Colonic mucosa (tissue), 4 donors: ENCODE measurements at regions not wholly inside any gene's neighbourhood (a gene's known extent, or its start where the extent isn't known, plus 50 kb on each side); places are given as distances from the start of the nearest gene placed in this dataset.
"Not testable (repeated sequence)": the region's sequence is repeated elsewhere in the genome, so short reads cannot be mapped to it uniquely, and the experiment has no call there.

Experiments used
- DNase-seq: peaks from one replicate; pipeline ENCODE4 v3.0.0-alpha.2; 2020
- H3K27ac ChIP-seq: fragments of 200-600 bp; one replicate; pipeline ENCODE4 v1.8.0; 2021
- H3K27me3 ChIP-seq: fragments of 200-600 bp; one replicate; pipeline ENCODE4 v1.8.0; 2021
- H3K36me3 ChIP-seq: fragments of 200-600 bp; one replicate; pipeline ENCODE4 v1.8.0; 2021
- H3K4me1 ChIP-seq: fragments of 200-600 bp; one replicate; pipeline ENCODE4 v1.8.0; 2021; ENCODE audit warnings: mild to moderate bottlenecking
- H3K4me3 ChIP-seq: fragments of 200-600 bp; one replicate; pipeline ENCODE4 v1.8.0; 2021
- H3K9ac ChIP-seq, 2 donors: one replicate each; pipeline ENCODE4 v1.7.0; 2013; ENCODE audit warnings: control low read depth in 2 of 2, low read depth in 2 of 2, low read length in 2 of 2
- H3K9me3 ChIP-seq: fragments of 200-600 bp; one replicate; pipeline ENCODE4 v1.8.0; 2021
- intact Hi-C: fragments of 100-400 bp; cut with DNase I; formaldehyde crosslinking; loops from one replicate; pipeline ENCODE4 v1.14.1; 2022
- TF ChIP-seq, protein P1 (sequence below): fragments of 200-600 bp; IDR thresholded peaks from one replicate; pipeline ENCODE4 v1.8.0; 2022; ENCODE audit warnings: antibody characterized with exemption, mild to moderate bottlenecking
- donor health status: healthy.
- donor health status: DM: no; HTN: no; CAD: no.
- donor health status: DM: no; HTN: no; CAD: no.

DNA sequence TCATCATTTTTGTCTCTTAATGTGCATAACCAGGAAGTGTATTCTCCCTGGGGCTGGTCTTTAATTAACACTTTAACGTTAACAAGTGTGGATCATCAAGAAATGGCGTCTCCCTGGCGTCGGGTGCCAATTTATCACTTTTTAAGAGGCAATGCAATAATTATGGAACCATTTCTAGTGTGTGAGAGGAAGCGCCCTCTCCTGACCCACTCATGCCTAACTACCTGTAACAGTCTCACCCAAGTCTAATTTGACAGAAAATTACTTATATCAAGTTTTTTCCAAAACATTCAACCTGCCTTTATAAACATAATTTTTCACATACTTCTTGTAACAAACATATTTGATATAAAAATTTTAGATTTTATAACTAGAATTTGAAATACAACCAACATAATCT is 905.3 kb upstream of the MDGA2 start:
- no peaks in the 10 kb centered on the region for H3K9me3 ChIP-seq
- no peak overlapping the region for H3K9ac ChIP-seq
- H3K4me3 ChIP-seq: no peak overlapping the region
- no peaks in the 10 kb centered on the region for H3K36me3 ChIP-seq
- intact Hi-C loops: no loop called here
- DNase-seq: no peak
- TF ChIP-seq, protein P1, sequence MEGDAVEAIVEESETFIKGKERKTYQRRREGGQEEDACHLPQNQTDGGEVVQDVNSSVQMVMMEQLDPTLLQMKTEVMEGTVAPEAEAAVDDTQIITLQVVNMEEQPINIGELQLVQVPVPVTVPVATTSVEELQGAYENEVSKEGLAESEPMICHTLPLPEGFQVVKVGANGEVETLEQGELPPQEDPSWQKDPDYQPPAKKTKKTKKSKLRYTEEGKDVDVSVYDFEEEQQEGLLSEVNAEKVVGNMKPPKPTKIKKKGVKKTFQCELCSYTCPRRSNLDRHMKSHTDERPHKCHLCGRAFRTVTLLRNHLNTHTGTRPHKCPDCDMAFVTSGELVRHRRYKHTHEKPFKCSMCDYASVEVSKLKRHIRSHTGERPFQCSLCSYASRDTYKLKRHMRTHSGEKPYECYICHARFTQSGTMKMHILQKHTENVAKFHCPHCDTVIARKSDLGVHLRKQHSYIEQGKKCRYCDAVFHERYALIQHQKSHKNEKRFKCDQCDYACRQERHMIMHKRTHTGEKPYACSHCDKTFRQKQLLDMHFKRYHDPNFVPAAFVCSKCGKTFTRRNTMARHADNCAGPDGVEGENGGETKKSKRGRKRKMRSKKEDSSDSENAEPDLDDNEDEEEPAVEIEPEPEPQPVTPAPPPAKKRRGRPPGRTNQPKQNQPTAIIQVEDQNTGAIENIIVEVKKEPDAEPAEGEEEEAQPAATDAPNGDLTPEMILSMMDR: no peak
- H3K27ac ChIP-seq: no peak overlapping the region
- H3K27me3 ChIP-seq: no peaks in the 10 kb centered on the region
- no peaks in the 10 kb centered on the region for H3K4me1 ChIP-seq

DNA sequence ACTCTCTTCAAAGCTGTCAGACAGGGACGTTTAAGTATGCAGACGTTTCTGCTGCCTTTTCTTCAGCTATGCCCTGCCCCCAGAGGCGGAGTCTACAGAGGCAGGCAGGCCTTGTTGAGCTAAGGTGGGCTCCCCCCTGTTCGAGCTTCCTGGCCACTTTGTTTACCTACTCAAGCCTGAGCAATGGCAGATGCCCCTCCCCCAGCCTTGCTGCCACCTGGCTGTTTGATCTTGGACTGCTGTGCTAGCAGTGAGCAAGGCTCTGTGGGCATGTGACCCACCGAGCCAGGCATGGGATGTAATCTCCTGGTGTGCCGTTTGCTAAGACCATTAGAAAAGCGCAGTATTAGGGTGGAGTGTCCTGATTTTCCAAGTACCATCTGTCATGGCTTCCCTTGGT is 900.4 kb upstream of the MDGA2 start:
- Histone ChIP-seq H3K9me3 (no peaks in the 10 kb centered on the region), H3K27ac (no peak overlapping the region), H3K4me3 (no peak overlapping the region), H3K4me1 (no peaks in the 10 kb centered on the region), H3K36me3 (no peaks in the 10 kb centered on the region), H3K27me3 (no peaks in the 10 kb centered on the region), H3K9ac (no peak overlapping the region)
- no peak for DNase-seq
- intact Hi-C loops: no loop called here
- TF ChIP-seq, protein P1: no peak

DNA sequence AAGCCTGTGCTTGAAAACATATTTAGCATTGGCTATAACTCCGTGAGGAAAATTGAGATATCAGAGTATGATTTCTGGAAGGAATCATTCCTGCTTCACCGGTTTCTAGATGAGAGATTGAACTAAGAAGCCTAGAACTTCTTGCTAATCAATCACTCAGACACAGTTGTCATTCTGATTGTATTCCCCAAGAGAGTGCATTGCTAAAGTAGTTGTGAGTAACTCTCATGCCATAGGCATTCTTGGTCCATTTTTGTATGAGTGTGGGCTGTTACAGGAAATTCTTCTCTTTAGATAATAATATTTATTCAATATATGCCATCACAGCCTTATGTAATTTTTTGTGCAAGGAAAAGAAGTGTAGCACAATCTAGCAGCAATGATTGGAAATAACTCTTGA is 893.3 kb upstream of the MDGA2 start:
- no peaks in the 10 kb centered on the region for H3K27me3 ChIP-seq
- intact Hi-C loops: no loop called here
- TF ChIP-seq, protein P1: no peak
- no peaks in the 10 kb centered on the region for H3K9me3 ChIP-seq
- no peak for DNase-seq
- H3K9ac ChIP-seq: no peak overlapping the region
- no peaks in the 10 kb centered on the region for H3K4me1 ChIP-seq
- no peaks in the 10 kb centered on the region for H3K36me3 ChIP-seq
- no peak overlapping the region for H3K27ac ChIP-seq
- H3K4me3 ChIP-seq: no peak overlapping the region

DNA sequence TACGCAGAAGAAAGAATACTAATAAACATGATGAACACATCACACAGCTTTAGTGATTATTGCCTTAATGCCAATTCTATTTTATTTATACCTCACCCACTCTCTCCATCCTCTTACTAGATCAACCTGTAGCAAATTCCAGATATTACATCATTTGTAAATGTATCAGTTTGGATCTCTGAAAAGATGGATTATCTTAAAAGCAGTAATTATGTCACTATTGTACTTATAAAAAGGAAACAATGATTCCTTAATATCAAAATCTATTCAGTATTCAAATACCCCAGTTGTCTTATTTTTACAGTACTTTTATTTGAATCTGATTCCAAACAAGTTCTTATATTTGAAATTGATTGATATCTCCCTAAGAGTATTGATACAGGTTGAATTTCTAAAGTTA is 892.8 kb upstream of the MDGA2 start:
- Histone ChIP-seq H3K27ac (no peak overlapping the region), H3K4me3 (no peak overlapping the region), H3K9me3 (no peaks in the 10 kb centered on the region), H3K9ac (no peak overlapping the region), H3K27me3 (no peaks in the 10 kb centered on the region), H3K36me3 (no peaks in the 10 kb centered on the region), H3K4me1 (no peaks in the 10 kb centered on the region)
- TF ChIP-seq, protein P1: no peak
- no peak for DNase-seq
- intact Hi-C loops: no loop called here

DNA sequence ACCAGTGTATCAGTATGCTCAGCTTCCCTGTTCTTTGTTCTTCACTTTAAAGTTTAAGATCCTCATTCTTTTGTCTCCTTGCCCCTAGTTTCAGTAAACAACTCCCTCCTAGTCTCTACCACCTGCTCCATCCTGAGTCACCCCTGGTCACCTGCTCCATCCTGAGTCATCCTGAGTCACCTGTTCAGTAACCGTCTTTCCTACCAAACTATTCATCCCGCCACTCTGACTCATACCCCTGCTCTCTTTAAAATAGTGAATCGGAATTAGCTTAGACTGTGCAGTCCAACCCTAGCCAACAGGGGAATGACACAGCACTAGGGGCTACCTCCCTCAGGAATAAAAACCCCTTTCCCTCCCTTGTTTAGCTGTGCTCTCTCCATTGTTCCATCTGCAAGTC is 888.1 kb upstream of the MDGA2 start:
- Histone ChIP-seq H3K9ac (no peak overlapping the region), H3K27ac (no peak overlapping the region), H3K9me3 (no peaks in the 10 kb centered on the region), H3K27me3 (no peaks in the 10 kb centered on the region), H3K4me3 (no peak overlapping the region), H3K36me3 (no peaks in the 10 kb centered on the region), H3K4me1 (no peaks in the 10 kb centered on the region)
- TF ChIP-seq, protein P1: no peak
- no peak for DNase-seq
- intact Hi-C loops: no loop called here

DNA sequence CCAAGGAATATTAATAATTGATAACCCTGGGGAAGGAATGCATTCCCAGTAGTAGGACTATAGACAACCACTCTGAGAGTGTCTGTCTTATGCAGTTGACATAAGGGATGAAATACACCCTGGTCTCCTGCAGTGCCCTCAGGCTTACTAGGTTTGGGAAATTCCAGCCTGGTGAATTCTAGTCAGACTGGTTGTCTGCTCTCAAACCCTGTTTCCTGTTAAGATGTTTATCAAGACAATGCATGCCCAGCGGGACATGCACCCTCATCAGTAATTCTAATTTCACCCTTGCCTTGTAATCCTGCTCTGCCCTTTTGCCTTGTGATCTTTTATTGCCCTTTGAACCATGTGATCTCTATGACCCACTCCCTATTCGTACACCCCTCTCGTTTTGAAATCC is 886.0 kb upstream of the MDGA2 start:
- H3K9me3 ChIP-seq, H3K4me3 ChIP-seq, H3K4me1 ChIP-seq, H3K27me3 ChIP-seq, DNase-seq, H3K9ac ChIP-seq, H3K36me3 ChIP-seq, H3K27ac ChIP-seq, intact Hi-C loops: not testable (repeated sequence)
